ENCODE measurements at regions not wholly inside any gene's neighbourhood (a gene's known extent, or its start where the extent isn't known, plus 50 kb on each side); places are given as distances from the start of the nearest gene placed in this dataset.

DNA sequence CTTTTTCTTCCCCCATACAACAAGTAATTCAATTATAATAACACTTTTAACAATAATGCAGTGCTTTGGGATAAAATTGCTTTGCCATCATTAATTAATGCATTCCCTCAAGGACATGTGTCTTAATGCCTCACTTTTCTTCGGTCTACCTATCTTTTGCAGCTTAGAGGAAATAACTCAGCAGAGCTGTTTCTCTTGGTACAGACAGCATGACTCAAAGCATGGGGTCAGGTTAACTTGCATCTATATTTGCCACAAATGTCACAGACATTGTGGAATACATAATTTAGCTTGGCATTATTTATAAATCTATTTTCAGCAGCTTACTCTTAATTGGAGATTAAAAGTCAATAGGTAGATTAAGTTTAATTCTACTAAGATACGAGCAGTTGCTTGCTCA, 376.1 kb upstream of the CNTNAP5 start:
- TF ChIP-seq, protein P1, sequence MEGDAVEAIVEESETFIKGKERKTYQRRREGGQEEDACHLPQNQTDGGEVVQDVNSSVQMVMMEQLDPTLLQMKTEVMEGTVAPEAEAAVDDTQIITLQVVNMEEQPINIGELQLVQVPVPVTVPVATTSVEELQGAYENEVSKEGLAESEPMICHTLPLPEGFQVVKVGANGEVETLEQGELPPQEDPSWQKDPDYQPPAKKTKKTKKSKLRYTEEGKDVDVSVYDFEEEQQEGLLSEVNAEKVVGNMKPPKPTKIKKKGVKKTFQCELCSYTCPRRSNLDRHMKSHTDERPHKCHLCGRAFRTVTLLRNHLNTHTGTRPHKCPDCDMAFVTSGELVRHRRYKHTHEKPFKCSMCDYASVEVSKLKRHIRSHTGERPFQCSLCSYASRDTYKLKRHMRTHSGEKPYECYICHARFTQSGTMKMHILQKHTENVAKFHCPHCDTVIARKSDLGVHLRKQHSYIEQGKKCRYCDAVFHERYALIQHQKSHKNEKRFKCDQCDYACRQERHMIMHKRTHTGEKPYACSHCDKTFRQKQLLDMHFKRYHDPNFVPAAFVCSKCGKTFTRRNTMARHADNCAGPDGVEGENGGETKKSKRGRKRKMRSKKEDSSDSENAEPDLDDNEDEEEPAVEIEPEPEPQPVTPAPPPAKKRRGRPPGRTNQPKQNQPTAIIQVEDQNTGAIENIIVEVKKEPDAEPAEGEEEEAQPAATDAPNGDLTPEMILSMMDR (conservative IDR thresholded peaks at IDR 0.05; ENCODE audit: low read depth, low read length): no peak
- no peak for TF ChIP-seq EZH2phosphoT487 (IDR thresholded peaks at IDR 0.05; ENCODE audit: borderline replicate concordance, low read length)
- no peak for TF ChIP-seq EZH2 (IDR thresholded peaks at IDR 0.05; ENCODE audit: low read length, unreplicated experiment)

Measured in PC-3 (cell line).